GM21717 (cell line): ENCODE measurements at regions not wholly inside any gene's neighbourhood (a gene's known extent, or its start where the extent isn't known, plus 50 kb on each side); places are given as distances from the start of the nearest gene placed in this dataset.
"Not testable (repeated sequence)": the region's sequence is repeated elsewhere in the genome, so short reads cannot be mapped to it uniquely, and the experiment has no call there.

Source experiments
- ATAC-seq: cut with Tn5 transposase; IDR thresholded peaks from one replicate; pipeline ENCODE4 v1.9.1; 2021; ENCODE audit warnings: mild to moderate bottlenecking, moderate library complexity; ENCODE audit not compliant: unreplicated experiment

- no peak for ATAC-seq
Measured at GRCh38 chr12:61923152-61923551, 337.1 kb upstream of the USP15 start.

GRCh38 chr12:61934564-61934963 is 325.6 kb upstream of the USP15 start:
- ATAC-seq = no peak

GRCh38 chr12:61939977-61940376 is 320.2 kb upstream of the USP15 start:
- no peak for ATAC-seq

GRCh38 chr12:61956545-61956944 is 303.7 kb upstream of the USP15 start:
- ATAC-seq = no peak

- ATAC-seq = no peak
Measured at GRCh38 chr12:61974461-61974860, 285.7 kb upstream of the USP15 start.

GRCh38 chr12:61985830-61986229 is 274.4 kb upstream of the USP15 start:
- no peak for ATAC-seq

GRCh38 chr12:61987173-61987572 is 273.0 kb upstream of the USP15 start:
- ATAC-seq = no peak

GRCh38 chr12:61991661-61992060 is 268.5 kb upstream of the USP15 start:
- no peak for ATAC-seq

GRCh38 chr12:61993734-61994345 is 266.4 kb upstream of the USP15 start:
- peak; percentile 86 for ATAC-seq

GRCh38 chr12:61996717-61997116 is 263.5 kb upstream of the USP15 start:
- ATAC-seq = no peak

GRCh38 chr12:61998791-61999190 is 261.4 kb upstream of the USP15 start:
- no peak for ATAC-seq

GRCh38 chr12:61999311-61999710 is 260.9 kb upstream of the USP15 start:
- ATAC-seq = no peak

- ATAC-seq = no peak
Measured at GRCh38 chr12:62001424-62001823, 258.8 kb upstream of the USP15 start.

GRCh38 chr12:62003226-62003625 is 257.0 kb upstream of the USP15 start:
- no peak for ATAC-seq

- no peak for ATAC-seq
Measured at GRCh38 chr12:62003701-62004100, 256.5 kb upstream of the USP15 start.

GRCh38 chr12:62005615-62006014 is 254.6 kb upstream of the USP15 start:
- ATAC-seq = no peak

GRCh38 chr12:62006076-62006732 is 254.0 kb upstream of the USP15 start:
- peak; percentile 87 for ATAC-seq

- no peak for ATAC-seq
Measured at GRCh38 chr12:62008703-62009102, 251.5 kb upstream of the USP15 start.

- ATAC-seq = no peak
Measured at GRCh38 chr12:62009445-62009844, 250.8 kb upstream of the USP15 start.

- not testable (repeated sequence) for ATAC-seq
Measured at GRCh38 chr12:62010331-62010906, 249.8 kb upstream of the USP15 start.

GRCh38 chr12:62010973-62011372 is 249.2 kb upstream of the USP15 start:
- ATAC-seq = not testable (repeated sequence)

GRCh38 chr12:62014330-62014729 is 245.9 kb upstream of the USP15 start:
- ATAC-seq = no peak
